HG02571 (cell line): ENCODE measurements at regions not wholly inside any gene's neighbourhood (a gene's known extent, or its start where the extent isn't known, plus 50 kb on each side); places are given as distances from the start of the nearest gene placed in this dataset.

Experiments
- ATAC-seq: cut with Tn5 transposase; IDR thresholded peaks from one replicate; pipeline ENCODE4 v1.9.1; 2021; ENCODE audit warnings: mild to moderate bottlenecking, moderate library complexity; ENCODE audit not compliant: unreplicated experiment

- ATAC-seq: no peak
Measured at GRCh38 chr1:29869802-29870201, 633.5 kb downstream of the PTPRU start.

GRCh38 chr1:29868944-29869343 is 632.6 kb downstream of the PTPRU start:
- no peak for ATAC-seq

GRCh38 chr1:29868096-29868495 is 631.8 kb downstream of the PTPRU start:
- no peak for ATAC-seq

- ATAC-seq: no peak
Measured at GRCh38 chr1:29865051-29865450, 628.7 kb downstream of the PTPRU start.

- no peak for ATAC-seq
Measured at GRCh38 chr1:29864431-29865022, 628.2 kb downstream of the PTPRU start.

GRCh38 chr1:29861922-29862321 is 625.6 kb downstream of the PTPRU start:
- ATAC-seq: no peak

GRCh38 chr1:29861446-29861845 is 625.1 kb downstream of the PTPRU start:
- ATAC-seq: no peak

- no peak for ATAC-seq
Measured at GRCh38 chr1:29860681-29861080, 624.4 kb downstream of the PTPRU start.

GRCh38 chr1:29860056-29860455 is 623.7 kb downstream of the PTPRU start:
- no peak for ATAC-seq

- ATAC-seq: no peak
Measured at GRCh38 chr1:29859126-29859525, 622.8 kb downstream of the PTPRU start.

- ATAC-seq: no peak
Measured at GRCh38 chr1:29858646-29859045, 622.3 kb downstream of the PTPRU start.

- no peak for ATAC-seq
Measured at GRCh38 chr1:29856340-29857114, 620.2 kb downstream of the PTPRU start.

GRCh38 chr1:29855561-29856160 is 619.3 kb downstream of the PTPRU start:
- no peak for ATAC-seq

- no peak for ATAC-seq
Measured at GRCh38 chr1:29854700-29855276, 618.5 kb downstream of the PTPRU start.

- no peak for ATAC-seq
Measured at GRCh38 chr1:29853716-29854330, 617.5 kb downstream of the PTPRU start.

- no peak for ATAC-seq
Measured at GRCh38 chr1:29852248-29852647, 615.9 kb downstream of the PTPRU start.

- no peak for ATAC-seq
Measured at GRCh38 chr1:29851691-29852090, 615.4 kb downstream of the PTPRU start.

- ATAC-seq: no peak
Measured at GRCh38 chr1:29849991-29850757, 613.9 kb downstream of the PTPRU start.

- ATAC-seq: no peak
Measured at GRCh38 chr1:29849038-29849750, 612.9 kb downstream of the PTPRU start.

GRCh38 chr1:29845910-29846309 is 609.6 kb downstream of the PTPRU start:
- ATAC-seq: no peak
